GM18867 (cell line): ENCODE measurements at regions not wholly inside any gene's neighbourhood (a gene's known extent, or its start where the extent isn't known, plus 50 kb on each side); places are given as distances from the start of the nearest gene placed in this dataset.

Experiments used
- ATAC-seq: cut with Tn5 transposase; IDR thresholded peaks from one replicate; pipeline ENCODE4 v1.9.1; 2021; ENCODE audit warnings: mild to moderate bottlenecking, moderate library complexity; ENCODE audit not compliant: unreplicated experiment

GRCh38 chr2:207256476-207257207, 90.9 kb upstream of the KLF7 start:
- ATAC-seq = no peak

GRCh38 chr2:207257251-207258250, 91.8 kb upstream of the KLF7 start:
- no peak for ATAC-seq

- no peak for ATAC-seq
Measured at GRCh38 chr2:207258263-207258991, 92.7 kb upstream of the KLF7 start.

GRCh38 chr2:207260021-207260420, 94.3 kb upstream of the KLF7 start:
- no peak for ATAC-seq

- no peak for ATAC-seq
Measured at GRCh38 chr2:207260947-207261346, 95.2 kb upstream of the KLF7 start.

- ATAC-seq = no peak
Measured at GRCh38 chr2:207264310-207264709, 98.6 kb upstream of the KLF7 start.

GRCh38 chr2:207265332-207265731, 99.6 kb upstream of the KLF7 start:
- ATAC-seq = no peak

- no peak for ATAC-seq
Measured at GRCh38 chr2:207265869-207266268, 100.1 kb upstream of the KLF7 start.

GRCh38 chr2:207266648-207267047, 100.9 kb upstream of the KLF7 start:
- no peak for ATAC-seq

- no peak for ATAC-seq
Measured at GRCh38 chr2:207269038-207269437, 103.3 kb upstream of the KLF7 start.

GRCh38 chr2:207274530-207275189, 108.9 kb upstream of the KLF7 start:
- ATAC-seq = no peak

- ATAC-seq = no peak
Measured at GRCh38 chr2:207275779-207276178, 110.0 kb upstream of the KLF7 start.

- ATAC-seq = no peak
Measured at GRCh38 chr2:207276248-207276647, 110.5 kb upstream of the KLF7 start.

GRCh38 chr2:207276858-207277257, 111.1 kb upstream of the KLF7 start:
- no peak for ATAC-seq

- no peak for ATAC-seq
Measured at GRCh38 chr2:207279520-207279919, 113.8 kb upstream of the KLF7 start.

GRCh38 chr2:207281436-207281835, 115.7 kb upstream of the KLF7 start:
- no peak for ATAC-seq

GRCh38 chr2:207282916-207283315, 117.2 kb upstream of the KLF7 start:
- peak; percentile 43 for ATAC-seq

- peak; percentile 43 for ATAC-seq
Measured at GRCh38 chr2:207283356-207283755, 117.6 kb upstream of the KLF7 start.

GRCh38 chr2:207284556-207285472, 119.1 kb upstream of the KLF7 start:
- no peak for ATAC-seq

- ATAC-seq = no peak
Measured at GRCh38 chr2:207285473-207285815, 119.7 kb upstream of the KLF7 start.
